ENCODE measurements at regions not wholly inside any gene's neighbourhood (a gene's known extent, or its start where the extent isn't known, plus 50 kb on each side); places are given as distances from the start of the nearest gene placed in this dataset.
A peak's percentile ranks its signal among the peaks of the same experiment; 100 is the strongest.

DNA sequence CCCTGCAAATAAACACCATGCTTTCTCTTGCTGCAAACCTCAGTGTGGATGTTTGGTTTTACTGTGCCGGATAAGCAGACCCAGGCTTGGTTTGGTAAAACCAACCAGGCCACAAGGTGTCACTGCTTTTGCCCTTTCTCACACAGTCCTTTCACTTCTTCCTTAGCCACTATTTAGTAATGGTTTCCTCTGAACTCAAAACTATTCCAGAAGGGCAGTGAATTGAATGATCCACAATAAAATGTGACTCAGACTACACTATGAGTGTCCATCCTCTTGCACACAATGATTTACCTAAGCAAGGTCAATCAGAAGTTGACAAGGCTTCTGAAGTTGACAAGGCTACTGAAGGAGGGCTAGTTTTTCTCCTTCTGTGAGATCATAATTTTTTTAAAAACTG, 552.4 kb upstream of the CCDC54 start:
- Histone ChIP-seq H3K4me3 (no peak overlapping the region), H3K27ac (ENCODE audit: low read depth in 1 of 2, low read length in 1 of 2) (no peak overlapping the region), H3K9ac (ENCODE audit: insufficient read depth in 1 of 2, low read length in 2 of 2) (no peak overlapping the region), H3K9me3 (ENCODE audit: control insufficient read depth in 4 of 4, insufficient read depth in 3 of 4, low read length in 3 of 4) (no peaks in the 10 kb centered on the region), H3K4me1 (ENCODE audit: control insufficient read depth in 5 of 5, insufficient read depth in 5 of 5, low read length in 5 of 5) (peaks cover 0 to 20% (median 0%) of the 10 kb centered on the region in 5 donors), H3K27me3 (ENCODE audit: control insufficient read depth in 3 of 3, insufficient read depth in 3 of 3, low read length in 2 of 3) (no peaks in the 10 kb centered on the region), H3K36me3 (ENCODE audit: control insufficient read depth in 4 of 4, insufficient read depth in 4 of 4, low read length in 4 of 4) (no peaks in the 10 kb centered on the region)
- DNase-seq (no peak), ATAC-seq (ENCODE audit: insufficient read depth, low FRiP score) (no peak)
- TF ChIP-seq, protein P1, sequence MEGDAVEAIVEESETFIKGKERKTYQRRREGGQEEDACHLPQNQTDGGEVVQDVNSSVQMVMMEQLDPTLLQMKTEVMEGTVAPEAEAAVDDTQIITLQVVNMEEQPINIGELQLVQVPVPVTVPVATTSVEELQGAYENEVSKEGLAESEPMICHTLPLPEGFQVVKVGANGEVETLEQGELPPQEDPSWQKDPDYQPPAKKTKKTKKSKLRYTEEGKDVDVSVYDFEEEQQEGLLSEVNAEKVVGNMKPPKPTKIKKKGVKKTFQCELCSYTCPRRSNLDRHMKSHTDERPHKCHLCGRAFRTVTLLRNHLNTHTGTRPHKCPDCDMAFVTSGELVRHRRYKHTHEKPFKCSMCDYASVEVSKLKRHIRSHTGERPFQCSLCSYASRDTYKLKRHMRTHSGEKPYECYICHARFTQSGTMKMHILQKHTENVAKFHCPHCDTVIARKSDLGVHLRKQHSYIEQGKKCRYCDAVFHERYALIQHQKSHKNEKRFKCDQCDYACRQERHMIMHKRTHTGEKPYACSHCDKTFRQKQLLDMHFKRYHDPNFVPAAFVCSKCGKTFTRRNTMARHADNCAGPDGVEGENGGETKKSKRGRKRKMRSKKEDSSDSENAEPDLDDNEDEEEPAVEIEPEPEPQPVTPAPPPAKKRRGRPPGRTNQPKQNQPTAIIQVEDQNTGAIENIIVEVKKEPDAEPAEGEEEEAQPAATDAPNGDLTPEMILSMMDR (IDR thresholded peaks at IDR 0.05; ENCODE audit: control extremely low read depth, extremely low read depth), result no peak
- WGBS, 2 donors, result 63 to 65% methylated on average over 1 of the region's 1 CpG

DNA sequence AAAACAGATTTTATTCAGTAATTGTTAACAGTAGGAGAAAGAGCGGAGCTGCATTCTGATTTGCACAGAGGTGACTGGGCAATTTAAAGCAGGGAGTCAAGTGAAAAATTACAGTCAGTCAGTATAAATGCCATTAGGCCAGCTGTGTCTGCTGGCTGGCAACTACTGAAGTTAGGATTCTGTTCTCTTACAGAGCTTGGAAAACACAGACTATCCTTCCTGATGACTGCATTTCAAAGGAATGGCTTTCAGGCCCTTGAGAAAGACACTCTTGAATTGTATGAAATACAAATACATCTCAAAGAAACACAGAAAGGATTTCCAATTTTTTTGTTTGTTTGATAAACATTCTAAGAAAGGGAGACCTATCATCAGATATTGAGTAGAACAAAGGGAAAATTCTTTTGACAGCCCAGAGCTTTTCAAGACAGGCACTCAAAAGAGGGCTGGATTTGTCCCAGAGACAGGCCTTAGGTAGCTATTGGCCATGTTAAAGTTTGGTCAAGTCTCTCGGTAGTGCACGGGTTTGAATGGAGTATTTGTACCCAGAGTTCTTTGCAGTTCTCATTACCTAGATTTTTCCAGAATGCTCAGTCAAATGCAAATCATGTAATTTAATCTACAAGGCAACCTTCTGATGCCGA, 551.2 kb upstream of the CCDC54 start:
- H3K27me3 ChIP-seq (ENCODE audit: control insufficient read depth in 3 of 3, insufficient read depth in 3 of 3, low read length in 2 of 3), result no peaks in the 10 kb centered on the region
- ATAC-seq (ENCODE audit: insufficient read depth, low FRiP score), result peak; percentile 43
- no peak overlapping the region for H3K27ac ChIP-seq (ENCODE audit: low read depth in 1 of 2, low read length in 1 of 2)
- H3K4me3 ChIP-seq, result no peak overlapping the region
- TF ChIP-seq, protein P1 (IDR thresholded peaks at IDR 0.05; ENCODE audit: control extremely low read depth, extremely low read depth), result no peak
- H3K36me3 ChIP-seq (ENCODE audit: control insufficient read depth in 4 of 4, insufficient read depth in 4 of 4, low read length in 4 of 4), result no peaks in the 10 kb centered on the region
- 79 to 81% methylated on average over 4 of the region's 4 CpGs for WGBS, 2 donors
- H3K9ac ChIP-seq (ENCODE audit: insufficient read depth in 1 of 2, low read length in 2 of 2), result no peak overlapping the region
- H3K4me1 ChIP-seq (ENCODE audit: control insufficient read depth in 5 of 5, insufficient read depth in 5 of 5, low read length in 5 of 5), result peaks cover 0 to 24% (median 0%) of the 10 kb centered on the region in 5 donors
- no peaks in the 10 kb centered on the region for H3K9me3 ChIP-seq (ENCODE audit: control insufficient read depth in 4 of 4, insufficient read depth in 3 of 4, low read length in 3 of 4)
- peak; percentile 20 to 67 (median 58) for DNase-seq

DNA sequence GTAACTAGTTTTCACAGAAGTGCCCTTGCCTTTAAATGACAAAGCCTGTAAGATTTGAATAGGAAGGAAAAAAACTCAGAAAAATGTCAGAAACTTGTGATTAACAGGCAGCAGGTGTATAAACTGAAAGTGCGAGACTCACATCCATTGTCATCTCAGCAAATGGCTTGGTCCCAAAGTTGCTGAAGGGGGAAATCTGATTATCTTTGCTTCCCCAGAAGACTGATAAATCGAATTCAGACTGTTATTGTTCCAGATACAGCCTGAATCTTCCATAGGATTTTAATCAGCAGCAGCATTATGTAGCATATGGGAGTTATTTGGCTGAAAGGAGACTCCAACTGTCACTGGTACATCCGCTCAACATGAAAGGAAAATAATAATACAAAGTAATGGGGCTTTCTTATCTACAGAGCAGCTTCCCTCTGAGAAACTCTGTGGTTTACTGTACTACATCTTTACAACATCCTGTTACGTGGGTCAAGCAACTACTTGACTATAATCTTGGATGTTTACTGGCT, 550.4 kb upstream of the CCDC54 start:
- Histone ChIP-seq H3K27me3 (ENCODE audit: control insufficient read depth in 3 of 3, insufficient read depth in 3 of 3, low read length in 2 of 3) (no peaks in the 10 kb centered on the region), H3K9ac (ENCODE audit: insufficient read depth in 1 of 2, low read length in 2 of 2) (no peak overlapping the region), H3K4me1 (ENCODE audit: control insufficient read depth in 5 of 5, insufficient read depth in 5 of 5, low read length in 5 of 5) (peaks cover 0 to 24% (median 0%) of the 10 kb centered on the region in 5 donors), H3K9me3 (ENCODE audit: control insufficient read depth in 4 of 4, insufficient read depth in 3 of 4, low read length in 3 of 4) (peaks cover 0 to 2% (median 0%) of the 10 kb centered on the region in 4 donors), H3K27ac (ENCODE audit: low read depth in 1 of 2, low read length in 1 of 2) (no peak overlapping the region), H3K36me3 (ENCODE audit: control insufficient read depth in 4 of 4, insufficient read depth in 4 of 4, low read length in 4 of 4) (no peaks in the 10 kb centered on the region), H3K4me3 (no peak overlapping the region)
- ATAC-seq (ENCODE audit: insufficient read depth, low FRiP score) (no peak), DNase-seq (peak in 1 of 3 donors; percentile 58)
- TF ChIP-seq, protein P1 (IDR thresholded peaks at IDR 0.05; ENCODE audit: control extremely low read depth, extremely low read depth), result no peak
- 37 to 48% methylated on average over 4 of the region's 4 CpGs for WGBS, 2 donors
